ENCODE measurements at regions not wholly inside any gene's neighbourhood (a gene's known extent, or its start where the extent isn't known, plus 50 kb on each side); places are given as distances from the start of the nearest gene placed in this dataset.

- TF ChIP-seq CTCF (IDR thresholded peaks at IDR 0.05; ENCODE audit: poor library complexity) = no peak
- TF ChIP-seq EZH2phosphoT487 (IDR thresholded peaks at IDR 0.05; ENCODE audit: low read depth, severe bottlenecking, unreplicated experiment) = no peak
Measured at GRCh38 chr2:118222672-118223421, 134.6 kb downstream of the INSIG2 start.

Data from hepatocyte (in vitro differentiated cells).